ENCODE measurements at regions not wholly inside any gene's neighbourhood (a gene's known extent, or its start where the extent isn't known, plus 50 kb on each side); places are given as distances from the start of the nearest gene placed in this dataset.

DNA sequence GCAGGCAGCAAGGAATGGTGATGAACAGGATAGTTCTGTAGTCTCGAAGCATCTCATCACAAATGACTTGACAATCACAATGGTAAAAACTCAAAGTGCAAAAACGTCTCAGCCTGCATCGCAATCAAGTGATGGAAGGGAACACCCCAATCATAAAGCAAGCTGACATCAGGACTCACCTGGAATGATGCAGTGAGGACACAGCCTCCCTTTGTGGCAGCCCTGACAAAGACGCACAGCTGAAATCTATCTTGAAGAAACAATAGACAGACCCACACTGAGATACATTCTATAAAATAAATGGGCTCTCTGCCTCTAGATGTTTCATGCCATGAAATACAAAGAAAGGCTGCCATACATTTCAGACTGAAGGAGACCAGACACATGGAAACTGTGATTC, 748.0 kb upstream of the IGFBP3 start:
- Histone ChIP-seq H3K36me3 (ENCODE audit: control insufficient read depth in 1 of 2, insufficient read depth in 2 of 2, low read length in 2 of 2) (no peaks in the 10 kb centered on the region), H3K27me3 (ENCODE audit: insufficient read depth, low read length) (no peaks in the 10 kb centered on the region), H3K9me3 (ENCODE audit: control insufficient read depth in 1 of 2, insufficient read depth in 1 of 2, low read depth in 1 of 2, low read length in 2 of 2) (no peaks in the 10 kb centered on the region), H3K4me3 (replicated peaks in 1 of 2; ENCODE audit: low read depth in 1 of 2, low read length in 2 of 2) (no peak overlapping the region), H3K79me2 (ENCODE audit: insufficient read depth, low read length) (no peaks in the 10 kb centered on the region), H3K9me2 (ENCODE audit: insufficient read depth) (no peaks in the 10 kb centered on the region), H2AFZ (ENCODE audit: low read depth, low read length, poor library complexity, severe bottlenecking) (no peak overlapping the region), H3K27ac (ENCODE audit: low read depth, low read length) (no peak overlapping the region), H3K4me2 (ENCODE audit: low read length) (no peak overlapping the region), H4K20me1 (ENCODE audit: insufficient read depth) (no peaks in the 10 kb centered on the region), H3K9ac (ENCODE audit: low read length) (no peak overlapping the region), H3K4me1 (ENCODE audit: control insufficient read depth in 1 of 2, insufficient read depth in 2 of 2, low read length in 2 of 2) (no peaks in the 10 kb centered on the region)
- RAD21 ChIA-PET (ENCODE audit: low non-redundant PET in 1 of 2, low total read pairs in 2 of 2, uncharacterized antibody in 2 of 2, unreplicated experiment in 2 of 2) = no interaction called here
- POLR2A ChIA-PET = no interaction called here
- CTCF ChIA-PET = no interaction called here
- ATAC-seq (no peak), DNase-seq (ENCODE audit: low read depth, low spot score) (no peak)
- no peak for TF ChIP-seq EZH2phosphoT487 (IDR thresholded peaks at IDR 0.05; ENCODE audit: borderline replicate concordance)
- no peak for TF ChIP-seq SRF (IDR thresholded peaks at IDR 0.05; ENCODE audit: low read depth)
- no peak for TF ChIP-seq YY1 (IDR thresholded peaks at IDR 0.05; ENCODE audit: extremely low read depth, insufficient replicate concordance, low read depth, low read length)
- no peak for TF ChIP-seq CBX3 (IDR thresholded peaks at IDR 0.05; ENCODE audit: low read depth)
- TF ChIP-seq, protein P1, sequence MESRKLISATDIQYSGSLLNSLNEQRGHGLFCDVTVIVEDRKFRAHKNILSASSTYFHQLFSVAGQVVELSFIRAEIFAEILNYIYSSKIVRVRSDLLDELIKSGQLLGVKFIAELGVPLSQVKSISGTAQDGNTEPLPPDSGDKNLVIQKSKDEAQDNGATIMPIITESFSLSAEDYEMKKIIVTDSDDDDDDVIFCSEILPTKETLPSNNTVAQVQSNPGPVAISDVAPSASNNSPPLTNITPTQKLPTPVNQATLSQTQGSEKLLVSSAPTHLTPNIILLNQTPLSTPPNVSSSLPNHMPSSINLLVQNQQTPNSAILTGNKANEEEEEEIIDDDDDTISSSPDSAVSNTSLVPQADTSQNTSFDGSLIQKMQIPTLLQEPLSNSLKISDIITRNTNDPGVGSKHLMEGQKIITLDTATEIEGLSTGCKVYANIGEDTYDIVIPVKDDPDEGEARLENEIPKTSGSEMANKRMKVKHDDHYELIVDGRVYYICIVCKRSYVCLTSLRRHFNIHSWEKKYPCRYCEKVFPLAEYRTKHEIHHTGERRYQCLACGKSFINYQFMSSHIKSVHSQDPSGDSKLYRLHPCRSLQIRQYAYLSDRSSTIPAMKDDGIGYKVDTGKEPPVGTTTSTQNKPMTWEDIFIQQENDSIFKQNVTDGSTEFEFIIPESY (IDR thresholded peaks at IDR 0.05; ENCODE audit: extremely low read depth, insufficient replicate concordance, low read length) = no peak
- no peak for TF ChIP-seq CEBPB (IDR thresholded peaks at IDR 0.05; ENCODE audit: low read depth)
- TF ChIP-seq, protein P2, sequence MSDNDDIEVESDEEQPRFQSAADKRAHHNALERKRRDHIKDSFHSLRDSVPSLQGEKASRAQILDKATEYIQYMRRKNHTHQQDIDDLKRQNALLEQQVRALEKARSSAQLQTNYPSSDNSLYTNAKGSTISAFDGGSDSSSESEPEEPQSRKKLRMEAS (IDR thresholded peaks at IDR 0.05) = no peak
- TF ChIP-seq TCF7L2 (IDR thresholded peaks at IDR 0.05; ENCODE audit: borderline replicate concordance, extremely low read depth, insufficient read depth, insufficient read length) = no peak
- no peak for TF ChIP-seq EGR1 (IDR thresholded peaks at IDR 0.05; ENCODE audit: low read depth)
- TF ChIP-seq SP1 (IDR thresholded peaks at IDR 0.05; ENCODE audit: low read depth) = no peak
- TF ChIP-seq, protein P3, sequence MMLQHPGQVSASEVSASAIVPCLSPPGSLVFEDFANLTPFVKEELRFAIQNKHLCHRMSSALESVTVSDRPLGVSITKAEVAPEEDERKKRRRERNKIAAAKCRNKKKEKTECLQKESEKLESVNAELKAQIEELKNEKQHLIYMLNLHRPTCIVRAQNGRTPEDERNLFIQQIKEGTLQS (IDR thresholded peaks at IDR 0.05) = no peak
- no peak for TF ChIP-seq ELF1 (IDR thresholded peaks at IDR 0.05; ENCODE audit: borderline replicate concordance, low read depth)
- TF ChIP-seq RAD21 (IDR thresholded peaks at IDR 0.05; ENCODE audit: low read depth) = no peak
- no peak for TF ChIP-seq POLR2AphosphoS5 (IDR thresholded peaks at IDR 0.05; ENCODE audit: low read depth, low read length)
- intact Hi-C loops (cut with micrococcal nuclease) = no loop called here
- no TSS peak for BruUV-seq (replicated peaks)
